Prostate gland (tissue), 2 donors: ENCODE measurements at regions not wholly inside any gene's neighbourhood (a gene's known extent, or its start where the extent isn't known, plus 50 kb on each side); places are given as distances from the start of the nearest gene placed in this dataset.

Experiments
- POLR2A ChIP-seq: fragments of 450-650 bp; IDR thresholded peaks from one replicate; pipeline ENCODE4 v1.6.1; 2016; ENCODE audit warnings: antibody characterized with exemption, mild to moderate bottlenecking
- TF ChIP-seq, protein P1 (sequence below), 4 experiments: fragments of 200-600 bp in 2 of 4; fragments of 450-650 bp in 2 of 4; sonication (generic) in 2 of 4; IDR thresholded peaks; 1 replicate in 3 of 4; 2 replicates in 1 of 4; pipeline ENCODE4 v1.5.1; 2016 to 2019; ENCODE audit warnings: antibody characterized with exemption in 4 of 4, mild to moderate bottlenecking in 2 of 4, moderate library complexity in 2 of 4

DNA sequence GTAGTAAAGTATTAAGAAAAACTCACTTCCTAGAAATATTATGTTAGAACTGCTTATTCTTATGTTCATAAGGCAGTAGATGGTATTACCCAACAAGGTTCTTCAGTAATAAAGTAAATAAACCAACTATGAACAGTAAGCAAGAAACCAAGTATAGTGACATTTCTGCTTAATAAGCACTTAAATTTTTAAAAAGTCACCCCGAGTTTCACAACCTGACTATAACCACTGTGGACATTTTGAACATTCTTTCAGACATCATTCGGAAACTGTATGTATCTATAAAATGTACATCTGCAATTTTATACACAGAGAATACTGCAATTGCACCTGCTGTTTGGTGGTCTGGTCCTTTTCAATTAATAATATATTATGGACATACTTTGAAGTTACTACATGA, 1073.6 kb downstream of the XPNPEP1 start:
- TF ChIP-seq, protein P1, sequence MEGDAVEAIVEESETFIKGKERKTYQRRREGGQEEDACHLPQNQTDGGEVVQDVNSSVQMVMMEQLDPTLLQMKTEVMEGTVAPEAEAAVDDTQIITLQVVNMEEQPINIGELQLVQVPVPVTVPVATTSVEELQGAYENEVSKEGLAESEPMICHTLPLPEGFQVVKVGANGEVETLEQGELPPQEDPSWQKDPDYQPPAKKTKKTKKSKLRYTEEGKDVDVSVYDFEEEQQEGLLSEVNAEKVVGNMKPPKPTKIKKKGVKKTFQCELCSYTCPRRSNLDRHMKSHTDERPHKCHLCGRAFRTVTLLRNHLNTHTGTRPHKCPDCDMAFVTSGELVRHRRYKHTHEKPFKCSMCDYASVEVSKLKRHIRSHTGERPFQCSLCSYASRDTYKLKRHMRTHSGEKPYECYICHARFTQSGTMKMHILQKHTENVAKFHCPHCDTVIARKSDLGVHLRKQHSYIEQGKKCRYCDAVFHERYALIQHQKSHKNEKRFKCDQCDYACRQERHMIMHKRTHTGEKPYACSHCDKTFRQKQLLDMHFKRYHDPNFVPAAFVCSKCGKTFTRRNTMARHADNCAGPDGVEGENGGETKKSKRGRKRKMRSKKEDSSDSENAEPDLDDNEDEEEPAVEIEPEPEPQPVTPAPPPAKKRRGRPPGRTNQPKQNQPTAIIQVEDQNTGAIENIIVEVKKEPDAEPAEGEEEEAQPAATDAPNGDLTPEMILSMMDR (IDR thresholded peaks at IDR 0.05) = no peak
- no peak for TF ChIP-seq POLR2A
